Activated T-cell treated with anti-CD3 and anti-CD28 coated beads, Interleukin-2, amount 50 U/mL, for 4 hours (primary cell): ENCODE measurements at regions not wholly inside any gene's neighbourhood (a gene's known extent, or its start where the extent isn't known, plus 50 kb on each side); places are given as distances from the start of the nearest gene placed in this dataset.
"Not testable (repeated sequence)": the region's sequence is repeated elsewhere in the genome, so short reads cannot be mapped to it uniquely, and the experiment has no call there.

Experiments used
- ATAC-seq, 2 donors: fragments of 200-7000 bp; cut with Tn5 transposase; one replicate each; pipeline ENCODE4 v1.10.0; 2021
- DNase-seq: peaks from one replicate; pipeline ENCODE4 v3.0.0-alpha.2; 2020
- H3K27me3 Mint-ChIP-seq: one replicate; pipeline ENCODE4 v1.8.0; 2021; ENCODE audit warnings: low read depth, mixed read lengths
- H3K36me3 Mint-ChIP-seq: one replicate; pipeline ENCODE4 v1.8.0; 2022; ENCODE audit warnings: mixed read lengths; ENCODE audit not compliant: insufficient read depth
- H3K4me1 Mint-ChIP-seq: one replicate; pipeline ENCODE4 v1.8.0; 2021; ENCODE audit warnings: low read depth, mixed read lengths
- H3K4me3 Mint-ChIP-seq: one replicate; pipeline ENCODE4 v1.8.0; 2021; ENCODE audit warnings: mild to moderate bottlenecking, moderate library complexity, mixed read lengths
- H3K9me3 Mint-ChIP-seq: one replicate; pipeline ENCODE4 v1.8.0; 2021; ENCODE audit warnings: mixed read lengths

DNA sequence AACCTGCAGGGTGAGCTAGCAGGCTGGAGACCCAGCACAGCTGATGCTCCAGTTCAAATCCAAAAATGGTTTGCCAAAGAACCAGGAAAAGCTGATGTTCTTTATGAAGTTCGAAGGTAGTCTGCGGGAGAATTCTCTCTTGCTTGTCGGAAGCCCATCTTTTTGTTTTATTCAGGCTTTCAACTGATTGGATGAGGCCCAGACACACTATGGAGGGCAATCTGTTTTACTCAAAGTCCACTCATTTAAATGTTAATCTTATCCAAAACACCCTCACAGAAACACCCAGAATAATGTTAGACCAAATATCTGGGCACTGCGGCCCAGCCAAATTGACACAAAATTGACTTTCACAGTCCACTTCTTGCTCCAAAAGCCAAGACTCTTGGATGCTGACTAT, 105.6 kb upstream of the PMEPA1 start:
- Mint-ChIP-seq H3K27me3 (peaks cover 11% of the 10 kb centered on the region), H3K36me3 (no peaks in the 10 kb centered on the region), H3K4me1 (no peaks in the 10 kb centered on the region), H3K9me3 (no peaks in the 10 kb centered on the region), H3K4me3 (no peak overlapping the region)
- no peak for ATAC-seq
- no peak for DNase-seq

DNA sequence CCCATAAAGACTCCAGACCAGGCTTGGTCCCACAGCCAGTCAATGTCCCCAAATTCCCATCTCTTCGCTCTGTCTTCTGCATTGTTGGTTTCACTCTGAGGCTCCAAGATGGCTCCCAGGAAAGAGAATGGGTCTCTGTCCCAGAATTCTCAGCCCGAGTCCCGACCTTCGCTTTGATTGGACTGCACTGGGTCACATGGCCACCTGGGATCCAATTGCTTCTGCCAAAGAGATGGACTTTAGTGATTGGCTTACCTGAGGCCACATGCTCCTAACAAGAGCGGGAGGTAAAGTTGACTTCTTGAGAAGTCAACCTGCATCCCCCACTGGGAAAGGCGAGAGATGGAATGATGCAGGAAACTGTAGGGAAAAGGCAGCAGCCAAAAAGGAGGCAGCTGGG, 104.7 kb upstream of the PMEPA1 start:
- ATAC-seq (no peak), DNase-seq (no peak)
- Mint-ChIP-seq H3K9me3 (no peaks in the 10 kb centered on the region), H3K4me1 (no peaks in the 10 kb centered on the region), H3K36me3 (no peaks in the 10 kb centered on the region), H3K4me3 (no peak overlapping the region), H3K27me3 (peaks cover 6% of the 10 kb centered on the region)

DNA sequence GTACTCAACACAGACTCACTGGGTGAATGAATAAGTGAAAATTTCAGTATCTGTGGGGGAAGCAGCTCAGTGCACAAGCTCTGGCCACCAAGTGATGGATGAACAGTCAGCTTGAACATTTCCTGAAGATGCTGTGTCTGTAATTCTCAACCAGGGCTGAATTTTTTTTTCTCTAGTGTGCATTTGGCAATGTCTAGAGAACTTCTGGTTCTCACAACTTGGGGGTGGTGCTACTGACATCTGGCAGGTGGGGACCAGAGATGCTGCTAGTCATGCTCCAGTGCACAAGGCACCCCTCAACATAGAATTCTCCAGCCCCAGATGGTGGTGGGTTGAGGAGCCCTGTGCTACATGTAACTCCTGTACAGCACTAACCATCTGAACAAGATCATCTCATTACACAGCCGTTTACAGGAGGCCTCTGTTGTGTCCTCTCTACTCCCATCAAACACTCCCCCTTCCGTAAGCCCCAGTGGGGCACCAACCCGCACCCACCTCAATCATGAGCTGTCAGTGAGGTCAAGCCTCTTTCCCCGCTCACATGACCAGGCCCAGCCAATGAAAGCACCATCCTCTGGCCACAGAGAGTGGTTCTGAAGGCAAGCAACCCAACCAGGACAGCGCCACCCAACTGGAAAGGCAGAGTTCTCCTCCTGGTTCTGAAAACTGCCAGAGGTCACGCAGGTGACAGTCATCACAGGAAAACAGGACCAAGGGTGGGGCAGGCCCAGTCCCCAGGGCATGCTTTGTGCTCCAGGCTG, 103.9 kb upstream of the PMEPA1 start:
- Mint-ChIP-seq H3K36me3 (no peaks in the 10 kb centered on the region), H3K4me3 (no peak overlapping the region), H3K27me3 (peaks cover 4% of the 10 kb centered on the region), H3K4me1 (no peaks in the 10 kb centered on the region), H3K9me3 (no peaks in the 10 kb centered on the region)
- ATAC-seq (no peak), DNase-seq (no peak)

DNA sequence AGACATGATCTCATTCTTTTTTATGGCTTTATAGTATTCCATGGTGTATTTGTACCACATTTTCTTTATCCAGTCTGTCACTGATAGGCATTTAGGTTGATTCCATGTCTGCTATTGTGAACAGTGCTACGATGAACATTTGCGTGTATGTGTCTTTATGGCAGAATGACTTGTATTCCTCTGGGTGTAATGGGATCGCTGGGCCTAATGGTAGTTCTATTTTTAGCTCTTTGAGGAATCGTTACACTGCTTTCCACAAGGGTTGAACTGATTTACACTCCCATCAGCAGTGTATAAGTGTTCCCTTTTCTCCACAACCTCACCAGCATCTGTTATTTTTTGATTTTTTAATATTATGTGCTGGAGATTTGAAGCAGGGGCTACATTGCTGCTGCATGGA, 102.8 kb upstream of the PMEPA1 start:
- not testable (repeated sequence) for H3K9me3 Mint-ChIP-seq, ATAC-seq, H3K27me3 Mint-ChIP-seq, H3K4me1 Mint-ChIP-seq, H3K4me3 Mint-ChIP-seq, DNase-seq, H3K36me3 Mint-ChIP-seq

DNA sequence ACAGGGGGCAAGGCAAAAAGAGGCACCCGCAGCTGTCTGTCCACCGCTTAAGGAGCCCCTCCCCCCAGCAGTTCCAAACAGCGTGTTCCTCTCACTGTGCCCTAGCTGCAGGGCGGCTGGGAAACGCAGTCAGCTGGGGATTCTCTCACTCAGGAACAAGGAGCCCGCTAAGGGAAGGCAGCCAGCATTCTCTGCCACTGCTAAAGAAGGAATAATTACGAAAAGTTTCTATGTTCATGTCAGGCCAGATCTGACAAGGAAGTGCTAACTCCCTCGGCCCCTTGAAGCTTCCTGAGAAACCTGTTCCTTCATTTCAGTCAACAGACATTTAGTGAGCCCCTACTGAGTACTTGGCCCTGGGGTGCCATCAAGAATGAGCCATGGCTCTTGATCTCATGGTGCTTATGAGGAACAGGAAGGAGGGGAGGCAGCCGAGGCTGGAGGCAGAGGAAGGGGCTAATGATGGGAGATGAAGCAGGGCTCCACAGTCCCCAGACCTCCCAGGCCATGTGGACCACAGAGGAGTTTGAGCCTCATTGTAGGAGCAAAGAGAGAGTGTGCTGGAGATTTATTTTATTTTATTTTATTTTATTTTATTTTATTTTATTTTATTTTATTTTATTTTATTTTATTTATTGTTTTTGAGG, 101.7 kb upstream of the PMEPA1 start:
- Mint-ChIP-seq H3K27me3 (peaks cover 1% of the 10 kb centered on the region), H3K9me3 (no peaks in the 10 kb centered on the region), H3K36me3 (no peaks in the 10 kb centered on the region), H3K4me1 (no peaks in the 10 kb centered on the region), H3K4me3 (no peak overlapping the region)
- ATAC-seq (no peak), DNase-seq (no peak)

DNA sequence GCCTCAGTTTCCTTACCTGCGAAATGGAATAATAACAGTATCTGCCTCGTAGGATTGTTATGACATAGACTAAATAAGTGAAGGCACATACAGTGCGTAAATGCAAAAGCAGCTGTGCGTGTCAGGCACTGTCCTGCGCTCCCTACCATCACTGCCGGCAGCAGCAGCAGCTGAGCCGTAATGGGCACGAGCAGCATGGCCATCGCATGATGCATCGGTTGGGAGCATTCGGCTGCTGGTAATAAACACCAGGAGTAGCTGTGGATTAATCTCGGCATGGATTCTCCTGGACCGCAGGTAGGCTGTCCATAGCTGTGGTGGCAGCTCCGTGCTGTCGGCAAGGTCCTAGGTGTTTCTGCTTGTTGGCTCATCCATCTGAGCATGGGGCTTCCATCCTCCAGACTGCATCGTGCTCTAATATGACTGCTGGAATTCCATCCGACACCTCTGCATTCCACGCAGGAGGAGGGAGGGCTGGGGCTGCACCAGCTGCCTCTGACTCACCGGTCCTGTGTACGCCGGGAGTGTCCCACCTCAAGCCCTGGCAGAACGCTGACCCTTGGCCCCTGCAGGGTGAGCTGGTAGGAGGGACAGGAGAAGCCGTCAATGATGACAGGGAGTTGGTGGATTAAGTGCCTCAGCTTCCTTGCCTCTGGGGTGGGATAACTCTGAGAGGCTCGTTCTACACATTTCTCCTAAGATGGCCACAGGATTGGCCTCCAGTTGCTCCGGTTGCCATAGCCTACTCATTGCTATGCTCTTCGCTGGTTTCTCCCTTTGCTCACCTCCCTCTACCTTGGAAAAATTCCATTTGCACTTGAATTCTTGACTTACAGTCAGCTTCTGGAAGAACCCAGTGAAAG, 100.9 kb upstream of the PMEPA1 start:
- ATAC-seq, result no peak
- Mint-ChIP-seq H3K4me3 (no peak overlapping the region), H3K36me3 (no peaks in the 10 kb centered on the region), H3K27me3 (peaks cover 1% of the 10 kb centered on the region), H3K4me1 (no peaks in the 10 kb centered on the region), H3K9me3 (no peaks in the 10 kb centered on the region)
- no peak for DNase-seq

DNA sequence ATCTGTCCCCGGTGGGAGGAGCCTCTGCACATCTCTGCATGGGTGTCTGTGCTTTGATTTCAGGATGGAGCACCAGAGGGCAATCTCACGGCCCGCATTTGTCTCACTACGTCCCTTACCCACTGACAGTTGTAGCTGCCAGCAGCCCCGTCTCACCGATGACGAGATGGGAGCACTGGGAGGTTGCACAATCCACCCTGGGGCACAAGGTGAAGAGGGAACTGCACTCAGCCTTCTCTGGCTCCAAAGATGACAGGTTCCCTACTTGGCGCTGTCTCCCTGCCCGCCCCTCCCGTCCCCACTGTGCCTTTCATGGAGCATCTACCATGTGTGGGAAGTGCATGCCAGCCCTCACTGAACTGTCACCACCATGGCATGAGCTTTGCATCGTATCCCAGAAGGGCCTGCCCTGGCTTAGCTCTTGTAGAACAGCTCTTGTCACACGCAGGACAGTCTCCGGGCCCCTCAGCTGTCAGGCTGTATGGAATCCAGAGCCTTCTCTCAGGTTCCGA, 99.9 kb upstream of the PMEPA1 start:
- Mint-ChIP-seq H3K27me3 (peaks cover 1% of the 10 kb centered on the region), H3K9me3 (no peaks in the 10 kb centered on the region), H3K4me3 (no peak overlapping the region), H3K36me3 (no peaks in the 10 kb centered on the region), H3K4me1 (no peaks in the 10 kb centered on the region)
- ATAC-seq, result no peak
- DNase-seq, result no peak

DNA sequence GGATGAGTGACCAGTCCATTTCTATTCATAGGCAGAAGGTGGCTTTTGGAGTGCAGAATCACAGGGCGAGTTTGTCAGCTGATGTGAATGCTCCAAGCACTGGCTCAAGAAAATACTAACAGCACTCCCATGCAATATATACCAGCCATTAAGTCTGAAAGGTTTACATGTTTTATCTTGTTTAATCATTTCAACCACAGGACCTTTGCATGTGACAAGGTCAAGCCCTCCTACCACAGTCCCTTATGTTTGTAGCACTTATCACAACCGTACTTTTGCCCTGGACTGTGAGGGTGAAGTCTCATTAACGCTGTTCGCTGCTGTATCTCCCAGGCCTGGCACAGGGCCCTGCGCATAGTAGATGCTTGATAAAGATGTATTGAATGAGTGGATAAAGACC, 99.3 kb upstream of the PMEPA1 start:
- no peaks in the 10 kb centered on the region for H3K4me1 Mint-ChIP-seq
- no peak overlapping the region for H3K4me3 Mint-ChIP-seq
- no peaks in the 10 kb centered on the region for H3K9me3 Mint-ChIP-seq
- H3K27me3 Mint-ChIP-seq, result peaks cover 1% of the 10 kb centered on the region
- no peak for ATAC-seq
- no peak for DNase-seq
- H3K36me3 Mint-ChIP-seq, result no peaks in the 10 kb centered on the region

DNA sequence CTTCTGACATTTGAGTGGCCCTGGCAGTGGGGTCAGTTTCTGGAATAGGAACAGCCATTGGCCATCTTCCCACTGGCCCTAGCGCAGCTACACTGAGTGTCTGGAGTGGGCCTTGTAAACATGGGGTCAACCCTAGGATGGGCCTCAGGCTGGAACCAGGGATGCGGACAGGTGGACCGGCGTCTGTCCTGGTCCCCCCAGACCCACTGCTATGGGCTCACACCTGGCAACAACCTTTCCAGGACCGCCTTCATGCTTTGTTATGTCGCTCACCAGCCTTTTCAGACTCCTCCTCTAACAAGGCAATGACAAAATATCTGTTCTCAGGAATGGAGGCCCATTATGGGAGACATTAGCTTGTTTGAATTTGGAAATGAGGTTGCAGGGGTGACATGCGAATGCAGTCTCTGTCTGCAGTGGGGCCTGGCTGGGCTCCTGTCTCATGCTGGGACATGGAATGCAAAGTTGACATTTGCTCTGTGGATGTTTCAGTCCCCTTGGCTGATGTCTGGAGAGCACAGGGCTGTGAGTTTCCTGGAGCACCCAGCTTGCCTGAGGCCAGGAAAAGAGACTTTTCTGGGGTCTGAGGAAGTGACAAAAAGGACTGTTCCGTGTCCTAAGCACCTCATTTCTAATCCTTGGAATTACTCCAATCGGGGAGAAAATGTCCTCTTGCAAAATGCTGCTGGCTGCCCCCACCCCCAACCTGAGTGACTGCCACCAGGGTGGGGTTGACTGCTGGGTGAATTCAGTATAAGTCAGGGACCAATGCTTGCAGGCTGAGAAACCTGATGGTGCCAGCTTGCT, 98.7 kb upstream of the PMEPA1 start:
- Mint-ChIP-seq H3K4me3 (no peak overlapping the region), H3K9me3 (no peaks in the 10 kb centered on the region), H3K27me3 (peaks cover 1% of the 10 kb centered on the region), H3K4me1 (no peaks in the 10 kb centered on the region), H3K36me3 (no peaks in the 10 kb centered on the region)
- ATAC-seq, result no peak
- DNase-seq, result no peak

DNA sequence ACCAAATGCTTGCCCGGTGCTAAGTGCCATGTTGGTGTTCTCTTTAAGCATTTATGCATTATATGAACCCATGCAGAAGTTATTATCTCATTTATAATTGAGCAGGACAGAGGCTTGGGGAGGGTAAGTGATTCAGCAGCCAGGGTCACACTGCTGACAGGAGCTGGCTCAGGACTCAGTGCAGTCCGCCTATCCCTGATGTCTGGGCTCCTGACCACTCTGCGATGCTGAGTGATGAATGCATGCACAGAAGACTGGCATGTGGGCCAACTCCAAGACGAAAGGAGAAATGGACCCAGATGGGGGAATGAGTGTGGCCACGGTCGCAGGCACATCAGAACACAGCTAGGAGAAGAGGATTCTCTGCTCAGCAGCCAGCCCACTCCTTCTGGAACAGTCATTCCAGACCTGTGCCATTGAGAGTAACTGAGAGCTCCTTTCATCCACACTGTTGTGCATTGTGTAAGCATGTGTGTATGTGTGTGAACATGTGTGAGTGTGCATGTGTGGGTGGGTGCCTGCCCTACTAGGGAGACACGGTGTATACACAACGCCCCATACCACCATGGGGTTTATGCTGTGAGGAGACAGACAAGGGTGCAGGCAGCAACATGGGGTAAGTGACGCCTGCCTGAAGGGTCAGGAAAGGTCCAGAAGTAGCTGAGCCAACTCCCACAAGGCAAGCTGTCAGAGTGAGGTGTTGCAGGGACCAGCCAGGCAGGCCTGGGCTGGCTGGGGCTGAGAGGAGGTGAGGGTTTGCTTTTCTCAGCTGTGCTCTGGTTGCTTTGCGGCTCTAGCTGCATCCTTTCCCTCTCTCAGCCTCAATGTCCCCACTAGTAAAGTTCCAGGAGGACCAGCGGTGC, 97.8 kb upstream of the PMEPA1 start:
- H3K4me1 Mint-ChIP-seq, result no peaks in the 10 kb centered on the region
- H3K27me3 Mint-ChIP-seq, result peaks cover 1% of the 10 kb centered on the region
- H3K4me3 Mint-ChIP-seq, result no peak overlapping the region
- no peaks in the 10 kb centered on the region for H3K36me3 Mint-ChIP-seq
- H3K9me3 Mint-ChIP-seq, result no peaks in the 10 kb centered on the region
- DNase-seq (no peak), ATAC-seq (no peak)

DNA sequence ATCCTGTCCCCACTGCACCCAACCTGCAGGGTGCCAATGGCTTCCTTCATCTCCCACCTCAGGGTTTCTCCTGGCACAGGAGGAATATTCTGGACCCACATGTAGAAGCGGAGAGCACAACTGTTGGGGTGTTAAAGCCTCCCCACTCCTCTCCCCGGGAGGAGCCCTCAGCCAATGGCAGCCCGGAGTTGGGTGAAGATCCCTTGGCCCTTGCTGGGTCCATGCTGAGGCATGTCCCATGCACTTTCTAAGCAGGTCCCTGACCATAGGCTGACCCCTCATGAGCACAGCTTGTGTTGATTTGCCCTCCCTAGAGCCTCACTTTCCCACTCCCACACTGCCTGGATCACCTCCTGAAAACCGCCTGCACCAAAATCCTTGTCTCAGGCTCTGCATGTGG, 97.2 kb upstream of the PMEPA1 start:
- DNase-seq (no peak), ATAC-seq (no peak)
- Mint-ChIP-seq H3K9me3 (no peaks in the 10 kb centered on the region), H3K36me3 (no peaks in the 10 kb centered on the region), H3K27me3 (peaks cover 1% of the 10 kb centered on the region), H3K4me3 (no peak overlapping the region), H3K4me1 (no peaks in the 10 kb centered on the region)

DNA sequence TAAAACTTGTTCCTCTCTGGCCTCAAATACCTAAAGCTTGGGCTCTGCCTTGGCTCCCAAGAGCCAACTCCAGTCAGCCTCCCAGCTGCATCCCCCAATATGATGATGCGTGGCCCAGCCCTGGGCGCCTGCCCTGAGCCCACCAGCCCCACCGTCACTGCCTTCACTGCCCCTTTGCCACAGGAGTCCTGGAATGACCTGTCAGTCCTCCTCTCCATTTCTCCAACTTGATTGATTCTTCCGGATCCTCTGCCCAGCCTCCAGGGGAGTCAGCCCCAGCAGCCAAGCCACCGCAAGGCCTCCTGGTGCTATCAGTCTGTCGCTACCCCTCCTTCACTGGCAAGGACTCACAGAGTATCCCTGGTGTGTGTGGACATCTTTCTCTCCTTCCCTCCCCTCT, 96.7 kb upstream of the PMEPA1 start:
- no peaks in the 10 kb centered on the region for H3K4me1 Mint-ChIP-seq
- peaks cover 1% of the 10 kb centered on the region for H3K27me3 Mint-ChIP-seq
- no peaks in the 10 kb centered on the region for H3K36me3 Mint-ChIP-seq
- no peak overlapping the region for H3K4me3 Mint-ChIP-seq
- ATAC-seq (no peak), DNase-seq (no peak)
- H3K9me3 Mint-ChIP-seq, result no peaks in the 10 kb centered on the region

DNA sequence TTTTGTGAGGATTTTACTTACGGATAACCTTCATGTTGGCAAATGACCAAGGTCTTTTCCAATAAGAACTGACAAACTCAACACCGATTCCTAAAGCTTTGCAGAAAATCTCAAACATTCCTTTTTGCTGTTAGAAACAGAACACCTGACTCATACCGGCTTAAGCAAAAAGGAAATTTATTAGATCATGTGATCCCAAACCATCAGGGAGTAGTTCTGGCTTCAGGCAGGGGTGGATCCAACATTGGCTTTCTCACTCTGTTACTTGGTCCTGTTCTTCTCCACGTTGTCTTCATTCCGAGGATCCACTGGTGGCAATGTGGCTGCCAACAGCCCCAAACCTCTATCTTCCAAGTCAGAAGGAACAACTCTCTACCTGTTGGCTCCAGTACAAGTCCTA, 95.9 kb upstream of the PMEPA1 start:
- no peak overlapping the region for H3K4me3 Mint-ChIP-seq
- H3K4me1 Mint-ChIP-seq, result no peaks in the 10 kb centered on the region
- peaks cover 1% of the 10 kb centered on the region for H3K27me3 Mint-ChIP-seq
- H3K9me3 Mint-ChIP-seq, result no peaks in the 10 kb centered on the region
- no peaks in the 10 kb centered on the region for H3K36me3 Mint-ChIP-seq
- no peak for DNase-seq
- ATAC-seq, result no peak
